Loucy (cell line): ENCODE measurements at regions not wholly inside any gene's neighbourhood (a gene's known extent, or its start where the extent isn't known, plus 50 kb on each side); places are given as distances from the start of the nearest gene placed in this dataset.

Source experiments
- EZH2phosphoT487 ChIP-seq: fragments of 200-600 bp; IDR thresholded peaks from 2 replicates; pipeline ENCODE4 v1.6.1; 2018; ENCODE audit warnings: antibody characterized with exemption, mild to moderate bottlenecking, moderate library complexity, borderline replicate concordance
- TF ChIP-seq, protein P1 (sequence below): fragments of 200-600 bp; sonication (generic); conservative IDR thresholded peaks from 2 replicates; pipeline ENCODE4 v1.5.1; 2014; ENCODE audit warnings: mild to moderate bottlenecking, antibody characterized with exemption, low read length

DNA sequence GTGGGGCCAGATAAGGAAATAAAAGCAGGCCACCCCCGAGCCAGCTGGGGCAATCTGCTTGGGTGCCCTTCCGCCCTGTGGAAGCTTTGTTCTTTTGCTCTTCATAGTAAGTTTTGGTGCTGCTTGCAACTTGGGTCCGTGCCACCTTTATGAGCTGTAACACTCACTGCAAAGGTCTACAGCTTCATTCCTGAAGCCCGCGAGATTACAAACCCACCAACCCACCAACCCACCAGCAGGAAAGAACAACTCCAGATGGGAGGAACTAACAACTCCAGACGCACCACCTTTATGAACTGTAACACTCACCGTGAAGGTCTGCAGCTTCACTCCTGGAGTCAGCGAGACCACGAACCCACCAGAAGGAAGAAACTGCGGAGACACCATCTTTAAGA is 84.2 kb upstream of the ARRDC4 start:
- TF ChIP-seq, protein P1, sequence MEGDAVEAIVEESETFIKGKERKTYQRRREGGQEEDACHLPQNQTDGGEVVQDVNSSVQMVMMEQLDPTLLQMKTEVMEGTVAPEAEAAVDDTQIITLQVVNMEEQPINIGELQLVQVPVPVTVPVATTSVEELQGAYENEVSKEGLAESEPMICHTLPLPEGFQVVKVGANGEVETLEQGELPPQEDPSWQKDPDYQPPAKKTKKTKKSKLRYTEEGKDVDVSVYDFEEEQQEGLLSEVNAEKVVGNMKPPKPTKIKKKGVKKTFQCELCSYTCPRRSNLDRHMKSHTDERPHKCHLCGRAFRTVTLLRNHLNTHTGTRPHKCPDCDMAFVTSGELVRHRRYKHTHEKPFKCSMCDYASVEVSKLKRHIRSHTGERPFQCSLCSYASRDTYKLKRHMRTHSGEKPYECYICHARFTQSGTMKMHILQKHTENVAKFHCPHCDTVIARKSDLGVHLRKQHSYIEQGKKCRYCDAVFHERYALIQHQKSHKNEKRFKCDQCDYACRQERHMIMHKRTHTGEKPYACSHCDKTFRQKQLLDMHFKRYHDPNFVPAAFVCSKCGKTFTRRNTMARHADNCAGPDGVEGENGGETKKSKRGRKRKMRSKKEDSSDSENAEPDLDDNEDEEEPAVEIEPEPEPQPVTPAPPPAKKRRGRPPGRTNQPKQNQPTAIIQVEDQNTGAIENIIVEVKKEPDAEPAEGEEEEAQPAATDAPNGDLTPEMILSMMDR: no peak
- TF ChIP-seq EZH2phosphoT487: no peak
